Adrenal gland (tissue), 9 donors: ENCODE measurements at regions not wholly inside any gene's neighbourhood (a gene's known extent, or its start where the extent isn't known, plus 50 kb on each side); places are given as distances from the start of the nearest gene placed in this dataset.
"Not testable (repeated sequence)": the region's sequence is repeated elsewhere in the genome, so short reads cannot be mapped to it uniquely, and the experiment has no call there.

Experiments used
- DNase-seq, 7 donors: peaks; one replicate each; pipeline ENCODE4 v3.0.0-alpha.2; 2019 to 2020
- H3K27ac ChIP-seq, 5 donors: fragments of 200-600 bp; sonication (generic) in 4 of 5; 1 replicate in 3 of 5; 2 replicates in 2 of 5; pipeline versions ENCODE4 v1.5.1 to v1.8.0; 2016 to 2020; ENCODE audit warnings: mild to moderate bottlenecking in 1 of 5
- H3K27me3 ChIP-seq: fragments of 200-600 bp; 2 replicates; pipeline ENCODE4 v1.8.0; 2021
- H3K36me3 ChIP-seq, 2 donors: fragments of 200-600 bp; replicated peaks in 1 of 2; 1 replicate in 1 of 2; 2 replicates in 1 of 2; pipeline versions ENCODE4 v1.5.1 to v1.8.0; 2018 to 2022
- H3K4me1 ChIP-seq, 2 donors: fragments of 200-600 bp; replicated peaks in 1 of 2; 1 replicate in 1 of 2; 2 replicates in 1 of 2; pipeline versions ENCODE4 v1.5.1 to v1.8.0; 2018 to 2021
- H3K4me3 ChIP-seq, 4 donors: fragments of 200-600 bp; sonication (generic) in 3 of 4; one replicate each; pipeline ENCODE4 v1.5.1; 2016 to 2018
- H3K9me3 ChIP-seq, 3 donors: fragments of 200-600 bp; sonication (generic) in 1 of 3; replicated peaks in 1 of 3; 1 replicate in 2 of 3; 2 replicates in 1 of 3; pipeline versions ENCODE4 v1.5.1 to v1.8.0; 2016 to 2021
- POLR2A ChIP-seq, 2 donors: fragments of 450-650 bp; IDR thresholded peaks; one replicate each; pipeline ENCODE4 v1.6.1; 2017; ENCODE audit warnings: antibody characterized with exemption in 2 of 2, mild to moderate bottlenecking in 2 of 2, moderate library complexity in 1 of 2
- WGBS, 4 donors: extraction: QIAGEN DNeasy Blood & Tissue Kit in 2 of 4; methylation state at CpG; one replicate each; pipeline versions ENCODE4 v1.1.5 to v1.1.7; 2013 to 2017; 5-methylcytosine and 5-hydroxymethylcytosine counted together
- intact Hi-C, 2 donors: fragments of 100-400 bp; cut with DNase I; formaldehyde crosslinking; loops; one replicate each; pipeline versions ENCODE4 v1.14.1 to v1.15.0; 2022 to 2023
- TF ChIP-seq, protein P1 (sequence below), 6 experiments: fragments of 450-650 bp in 4 of 6; fragments of 200-600 bp in 2 of 6; sonication (generic) in 1 of 6; IDR thresholded peaks; 1 replicate in 5 of 6; 2 replicates in 1 of 6; pipeline versions ENCODE4 v1.5.1 to v1.8.0; 2016 to 2021; ENCODE audit warnings: antibody characterized with exemption in 6 of 6, mild to moderate bottlenecking in 2 of 6, moderate library complexity in 1 of 6
- donor health status: healthy with polysubstance abuse.
- donor health status: Bipolar disorder and iron deficiency.
- donor health status: DM: yes; HTN: yes; CAD: no.
- donor health status: DM: no; HTN: no; CAD: no.
- donor health status: DM: no; HTN: no; CAD: no.

GRCh38 chr11:87523276-87523675 lies 485.5 kb downstream of the TMEM135 start:
- Histone ChIP-seq H3K27me3 (no peaks in the 10 kb centered on the region), H3K36me3 (no peaks in the 10 kb centered on the region), H3K9me3 (no peaks in the 10 kb centered on the region), H3K4me1 (no peaks in the 10 kb centered on the region), H3K27ac (no peak overlapping the region), H3K4me3 (no peak overlapping the region)
- no peak for DNase-seq
- intact Hi-C loops = no loop called here
- no peak for TF ChIP-seq POLR2A (IDR thresholded peaks at IDR 0.05)
- TF ChIP-seq, protein P1, sequence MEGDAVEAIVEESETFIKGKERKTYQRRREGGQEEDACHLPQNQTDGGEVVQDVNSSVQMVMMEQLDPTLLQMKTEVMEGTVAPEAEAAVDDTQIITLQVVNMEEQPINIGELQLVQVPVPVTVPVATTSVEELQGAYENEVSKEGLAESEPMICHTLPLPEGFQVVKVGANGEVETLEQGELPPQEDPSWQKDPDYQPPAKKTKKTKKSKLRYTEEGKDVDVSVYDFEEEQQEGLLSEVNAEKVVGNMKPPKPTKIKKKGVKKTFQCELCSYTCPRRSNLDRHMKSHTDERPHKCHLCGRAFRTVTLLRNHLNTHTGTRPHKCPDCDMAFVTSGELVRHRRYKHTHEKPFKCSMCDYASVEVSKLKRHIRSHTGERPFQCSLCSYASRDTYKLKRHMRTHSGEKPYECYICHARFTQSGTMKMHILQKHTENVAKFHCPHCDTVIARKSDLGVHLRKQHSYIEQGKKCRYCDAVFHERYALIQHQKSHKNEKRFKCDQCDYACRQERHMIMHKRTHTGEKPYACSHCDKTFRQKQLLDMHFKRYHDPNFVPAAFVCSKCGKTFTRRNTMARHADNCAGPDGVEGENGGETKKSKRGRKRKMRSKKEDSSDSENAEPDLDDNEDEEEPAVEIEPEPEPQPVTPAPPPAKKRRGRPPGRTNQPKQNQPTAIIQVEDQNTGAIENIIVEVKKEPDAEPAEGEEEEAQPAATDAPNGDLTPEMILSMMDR (IDR thresholded peaks at IDR 0.05) = no peak

- Histone ChIP-seq H3K36me3 (no peaks in the 10 kb centered on the region), H3K4me3 (no peak overlapping the region), H3K9me3 (no peaks in the 10 kb centered on the region), H3K4me1 (no peaks in the 10 kb centered on the region), H3K27me3 (no peaks in the 10 kb centered on the region), H3K27ac (no peak overlapping the region)
- TF ChIP-seq, protein P1 (IDR thresholded peaks at IDR 0.05) = no peak
- TF ChIP-seq POLR2A (IDR thresholded peaks at IDR 0.05) = no peak
- intact Hi-C loops = no loop called here
- 38 to 55% (median 47%) methylated on average over 1 of the region's 1 CpG for WGBS, 4 donors
- no peak for DNase-seq
Measured at GRCh38 chr11:87518266-87518665, 480.5 kb downstream of the TMEM135 start.

DNA sequence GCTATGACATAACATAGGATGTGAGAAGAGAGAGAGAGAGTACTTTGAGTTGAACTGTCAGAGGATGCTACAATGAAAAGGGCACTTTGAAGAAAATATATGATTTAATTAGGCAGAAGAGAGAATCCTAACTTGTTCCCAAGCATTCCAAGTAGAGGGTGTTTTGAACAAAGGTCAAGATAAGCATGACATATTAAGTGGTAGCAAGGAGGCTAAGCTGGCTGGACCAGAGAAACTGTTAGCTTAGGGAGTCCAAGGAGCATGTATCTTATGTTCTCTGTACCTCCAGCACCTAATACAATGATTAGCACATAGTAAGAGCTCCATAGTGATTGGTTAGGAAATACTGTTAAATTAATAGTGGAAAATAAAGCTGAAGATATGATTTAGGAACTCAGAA lies 479.6 kb downstream of the TMEM135 start:
- Histone ChIP-seq H3K36me3 (no peaks in the 10 kb centered on the region), H3K27me3 (no peaks in the 10 kb centered on the region), H3K4me3 (no peak overlapping the region), H3K27ac (no peak overlapping the region), H3K9me3 (no peaks in the 10 kb centered on the region), H3K4me1 (no peaks in the 10 kb centered on the region)
- DNase-seq = no peak
- TF ChIP-seq, protein P1 (IDR thresholded peaks at IDR 0.05) = no peak
- TF ChIP-seq POLR2A (IDR thresholded peaks at IDR 0.05) = no peak
- intact Hi-C loops = no loop called here

GRCh38 chr11:87507722-87508121 lies 470.0 kb downstream of the TMEM135 start:
- DNase-seq, H3K4me3 ChIP-seq, H3K27me3 ChIP-seq, H3K36me3 ChIP-seq, H3K4me1 ChIP-seq, intact Hi-C loops, H3K27ac ChIP-seq, H3K9me3 ChIP-seq: not testable (repeated sequence)
- WGBS, 4 donors = 21 to 41% (median 30%) methylated on average over 2 of the region's 2 CpGs

DNA sequence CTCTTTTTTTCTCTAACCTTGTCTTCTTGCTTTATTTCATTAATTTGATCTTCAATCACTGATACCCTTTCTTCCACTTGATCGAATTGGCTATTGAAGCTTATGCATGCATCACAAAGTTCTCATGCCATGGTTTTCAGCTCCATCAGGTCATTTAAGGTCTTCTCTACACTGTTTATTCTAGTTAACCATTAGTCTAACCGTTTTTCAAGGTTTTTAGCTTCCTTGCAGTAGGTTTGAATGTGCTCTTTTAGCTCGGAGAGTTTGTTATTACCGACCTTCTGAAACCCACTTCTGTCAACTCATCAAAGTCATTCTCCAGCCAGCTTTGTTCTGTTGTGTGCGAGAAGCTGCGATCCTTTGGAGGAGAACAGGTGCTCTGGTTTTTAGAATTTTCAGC lies 469.2 kb downstream of the TMEM135 start:
- H3K27ac ChIP-seq, H3K4me3 ChIP-seq, H3K9me3 ChIP-seq, H3K27me3 ChIP-seq, DNase-seq, intact Hi-C loops, H3K4me1 ChIP-seq, H3K36me3 ChIP-seq: not testable (repeated sequence)
- 76 to 86% (median 78%) methylated on average over 6 of the region's 6 CpGs for WGBS, 4 donors
